Thyroid gland (tissue), 4 donors: ENCODE measurements at regions not wholly inside any gene's neighbourhood (a gene's known extent, or its start where the extent isn't known, plus 50 kb on each side); places are given as distances from the start of the nearest gene placed in this dataset.

ENCODE experiments used
- DNase-seq, 2 donors: peaks; one replicate each; pipeline ENCODE4 v3.0.0-alpha.2; 2019
- H3K27ac ChIP-seq, 3 donors: fragments of 200-600 bp; sonication (generic); 1 replicate in 2 of 3; 2 replicates in 1 of 3; pipeline ENCODE4 v1.5.1; 2016 to 2019; ENCODE audit warnings: mild to moderate bottlenecking in 1 of 3, moderate library complexity in 1 of 3
- H3K27me3 ChIP-seq: fragments of 200-600 bp; sonication (generic); one replicate; pipeline ENCODE4 v1.5.1; 2019
- H3K36me3 ChIP-seq, 2 donors: fragments of 200-600 bp; sonication (generic); one replicate each; pipeline ENCODE4 v1.5.1; 2016 to 2019
- H3K4me1 ChIP-seq, 2 donors: fragments of 200-600 bp; sonication (generic); one replicate each; pipeline ENCODE4 v1.5.1; 2017 to 2019
- H3K4me3 ChIP-seq, 3 donors: fragments of 200-600 bp; sonication (generic); replicated peaks in 1 of 3; 1 replicate in 2 of 3; 2 replicates in 1 of 3; pipeline ENCODE4 v1.5.1; 2016; ENCODE audit warnings: mild to moderate bottlenecking in 1 of 3
- H3K9me3 ChIP-seq: fragments of 200-600 bp; sonication (generic); one replicate; pipeline ENCODE4 v1.5.1; 2017
- CTCF ChIP-seq, 6 experiments: fragments of 200-600 bp in 3 of 6; fragments of 450-650 bp in 3 of 6; sonication (generic) in 3 of 6; IDR thresholded peaks; one replicate each; pipeline ENCODE4 v1.5.1; 2016 to 2019; ENCODE audit warnings: antibody characterized with exemption in 6 of 6, mild to moderate bottlenecking in 2 of 6, inconsistent platforms in 1 of 6, moderate library complexity in 1 of 6
- POLR2A ChIP-seq, 2 donors: fragments of 450-650 bp; IDR thresholded peaks; one replicate each; pipeline ENCODE4 v1.6.1; 2017; ENCODE audit warnings: antibody characterized with exemption in 2 of 2, mild to moderate bottlenecking in 2 of 2, moderate library complexity in 1 of 2
- WGBS, 2 donors: methylation state at CpG; one replicate each; pipeline ENCODE4 v1.1.5; 2017; 5-methylcytosine and 5-hydroxymethylcytosine counted together
- intact Hi-C: fragments of 100-400 bp; cut with DNase I; formaldehyde crosslinking; loops from one replicate; pipeline ENCODE4 v1.15.1; 2023

- no peaks in the 10 kb centered on the region for H3K27me3 ChIP-seq
- H3K4me1 ChIP-seq = peaks cover 3 to 4% of the 10 kb centered on the region in 2 donors
- no peaks in the 10 kb centered on the region for H3K9me3 ChIP-seq
- H3K4me3 ChIP-seq = no peak overlapping the region
- no peak for DNase-seq
- no peak for TF ChIP-seq CTCF (IDR thresholded peaks at IDR 0.05)
- no peak for TF ChIP-seq POLR2A (IDR thresholded peaks at IDR 0.05)
- 76 to 96% methylated on average over 4 of the region's 4 CpGs for WGBS, 2 donors
- H3K36me3 ChIP-seq = no peaks in the 10 kb centered on the region
- intact Hi-C loops = no loop called here
- H3K27ac ChIP-seq = no peak overlapping the region
Observed at GRCh38 chr1:14470802-14471201, 127.7 kb upstream of the KAZN start.

- intact Hi-C loops = no loop called here
- whole genome bisulfite sequencing, 2 donors = 91 to 94% methylated on average over 1 of the region's 1 CpG
- H3K9me3 ChIP-seq = no peaks in the 10 kb centered on the region
- no peak overlapping the region for H3K4me3 ChIP-seq
- no peak overlapping the region for H3K27ac ChIP-seq
- no peaks in the 10 kb centered on the region for H3K36me3 ChIP-seq
- TF ChIP-seq CTCF (IDR thresholded peaks at IDR 0.05) = no peak
- TF ChIP-seq POLR2A (IDR thresholded peaks at IDR 0.05) = no peak
- H3K27me3 ChIP-seq = no peaks in the 10 kb centered on the region
- DNase-seq = no peak
- no peaks in the 10 kb centered on the region for H3K4me1 ChIP-seq
Observed at GRCh38 chr1:14474856-14475255, 123.6 kb upstream of the KAZN start.

- intact Hi-C loops = no loop called here
- WGBS, 2 donors = 83 to 86% methylated on average over 8 of the region's 8 CpGs
- no peaks in the 10 kb centered on the region for H3K4me1 ChIP-seq
Observed at GRCh38 chr1:14476170-14476955, 122.1 kb upstream of the KAZN start.

GRCh38 chr1:14478120-14478519 is 120.4 kb upstream of the KAZN start:
- no peak for TF ChIP-seq POLR2A (IDR thresholded peaks at IDR 0.05)
- no peak for TF ChIP-seq CTCF (IDR thresholded peaks at IDR 0.05)
- 81 to 90% methylated on average over 2 of the region's 2 CpGs for WGBS, 2 donors
- H3K9me3 ChIP-seq = no peaks in the 10 kb centered on the region
- no peaks in the 10 kb centered on the region for H3K36me3 ChIP-seq
- intact Hi-C loops = no loop called here
- DNase-seq = no peak
- no peaks in the 10 kb centered on the region for H3K27me3 ChIP-seq
- no peaks in the 10 kb centered on the region for H3K4me1 ChIP-seq
- H3K27ac ChIP-seq = no peak overlapping the region
- no peak overlapping the region for H3K4me3 ChIP-seq

More at GRCh38 chr1:14476170-14476955, 122.1 kb upstream of the KAZN start:
- TF ChIP-seq POLR2A (IDR thresholded peaks at IDR 0.05) (no peak), CTCF (IDR thresholded peaks at IDR 0.05) (no peak)
- no peaks in the 10 kb centered on the region for H3K9me3 ChIP-seq
- no peaks in the 10 kb centered on the region for H3K36me3 ChIP-seq
- H3K4me3 ChIP-seq = no peak overlapping the region
- DNase-seq = no peak
- no peak overlapping the region for H3K27ac ChIP-seq
- no peaks in the 10 kb centered on the region for H3K27me3 ChIP-seq

- no peaks in the 10 kb centered on the region for H3K36me3 ChIP-seq
- H3K27me3 ChIP-seq = no peaks in the 10 kb centered on the region
- 77 to 86% methylated on average over 2 to 4 of the region's 4 CpGs for WGBS, 2 donors
- no peaks in the 10 kb centered on the region for H3K4me1 ChIP-seq
- no peak overlapping the region for H3K27ac ChIP-seq
- DNase-seq = no peak
- TF ChIP-seq CTCF (IDR thresholded peaks at IDR 0.05) = no peak
- intact Hi-C loops = no loop called here
- H3K4me3 ChIP-seq = no peak overlapping the region
- no peaks in the 10 kb centered on the region for H3K9me3 ChIP-seq
Observed at GRCh38 chr1:14479865-14480264, 118.6 kb upstream of the KAZN start.
